GM23338 (cell line): ENCODE measurements at regions not wholly inside any gene's neighbourhood (a gene's known extent, or its start where the extent isn't known, plus 50 kb on each side); places are given as distances from the start of the nearest gene placed in this dataset.

Source experiments
- CREB1 ChIP-seq: fragments of 250-450 bp; sonication (Bioruptor Pico); IDR thresholded peaks from 2 replicates; pipeline ENCODE4 v1.5.0; 2020; ENCODE audit warnings: low read depth, mild to moderate bottlenecking, moderate library complexity
- EZH2 ChIP-seq: fragments of 200-600 bp; sonication (generic); IDR thresholded peaks from one replicate; pipeline ENCODE4 v1.8.0; 2017; ENCODE audit warnings: antibody characterized with exemption, mild to moderate bottlenecking, low read depth; ENCODE audit not compliant: unreplicated experiment
- EZH2phosphoT487 ChIP-seq: fragments of 200-600 bp; sonication (generic); IDR thresholded peaks from one replicate; pipeline ENCODE4 v1.8.1; 2018; ENCODE audit warnings: antibody characterized with exemption; ENCODE audit not compliant: unreplicated experiment
- JUNB ChIP-seq: IDR thresholded peaks from one replicate; pipeline ENCODE4 v1.6.1; 2016; ENCODE audit warnings: antibody characterized with exemption; ENCODE audit not compliant: unreplicated experiment
- POLR2AphosphoS5 ChIP-seq: IDR thresholded peaks from 2 replicates; pipeline ENCODE4 v1.6.1; 2016; ENCODE audit warnings: antibody characterized with exemption, low read depth
- ZNF114 ChIP-seq: fragments of 250-450 bp; sonication (Bioruptor Pico); IDR thresholded peaks from 2 replicates; pipeline ENCODE4 v1.5.0; 2020; ENCODE audit warnings: mild to moderate bottlenecking, moderate library complexity
- ZNF331 ChIP-seq: fragments of 250-450 bp; sonication (Bioruptor Pico); IDR thresholded peaks from 2 replicates; pipeline ENCODE4 v1.5.0; 2020; ENCODE audit warnings: low read depth, mild to moderate bottlenecking, moderate library complexity
- TF ChIP-seq, protein P1 (sequence below): fragments of 250-450 bp; sonication (Bioruptor Pico); IDR thresholded peaks from 2 replicates; pipeline ENCODE4 v1.5.0; 2020; ENCODE audit warnings: mild to moderate bottlenecking, moderate library complexity
- TF ChIP-seq, protein P2 (sequence below): IDR thresholded peaks from one replicate; pipeline ENCODE4 v1.6.1; 2018; ENCODE audit warnings: antibody characterized with exemption; ENCODE audit not compliant: unreplicated experiment
- TF ChIP-seq, protein P3 (sequence below), 2 experiments: fragments of 200-600 bp in 1 of 2; sonication (generic) in 1 of 2; conservative IDR thresholded peaks; 2 replicates each; pipeline versions ENCODE4 v1.5.1 to v1.6.1; 2016 to 2017; ENCODE audit warnings: antibody characterized with exemption in 2 of 2, low read depth in 2 of 2, mild to moderate bottlenecking in 2 of 2, moderate library complexity in 1 of 2

DNA sequence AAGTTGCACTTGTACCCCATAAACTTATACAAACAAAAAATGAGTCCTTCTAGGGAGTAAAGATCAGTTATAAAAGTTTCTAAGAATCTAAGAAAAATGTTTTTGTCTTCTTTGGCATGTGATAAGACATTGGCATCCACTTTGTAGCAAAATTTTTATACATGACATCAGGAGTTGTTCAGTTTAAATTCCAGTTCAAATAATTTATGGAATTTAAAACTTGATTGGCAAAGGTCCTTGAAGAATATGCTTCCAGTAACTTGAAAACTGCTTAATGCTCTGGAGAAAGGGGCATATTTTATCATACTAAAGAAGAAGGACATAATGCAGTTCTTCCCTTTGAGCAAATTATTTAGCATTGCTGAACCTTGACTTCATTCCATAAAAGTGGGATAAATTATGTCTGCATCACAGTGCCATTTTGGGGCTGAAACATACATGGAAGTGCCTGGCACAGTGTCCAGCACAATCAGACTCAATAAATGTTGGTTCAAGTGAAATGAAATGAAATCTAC is 163.3 kb upstream of the IL15 start (continued):
- TF ChIP-seq, protein P1, sequence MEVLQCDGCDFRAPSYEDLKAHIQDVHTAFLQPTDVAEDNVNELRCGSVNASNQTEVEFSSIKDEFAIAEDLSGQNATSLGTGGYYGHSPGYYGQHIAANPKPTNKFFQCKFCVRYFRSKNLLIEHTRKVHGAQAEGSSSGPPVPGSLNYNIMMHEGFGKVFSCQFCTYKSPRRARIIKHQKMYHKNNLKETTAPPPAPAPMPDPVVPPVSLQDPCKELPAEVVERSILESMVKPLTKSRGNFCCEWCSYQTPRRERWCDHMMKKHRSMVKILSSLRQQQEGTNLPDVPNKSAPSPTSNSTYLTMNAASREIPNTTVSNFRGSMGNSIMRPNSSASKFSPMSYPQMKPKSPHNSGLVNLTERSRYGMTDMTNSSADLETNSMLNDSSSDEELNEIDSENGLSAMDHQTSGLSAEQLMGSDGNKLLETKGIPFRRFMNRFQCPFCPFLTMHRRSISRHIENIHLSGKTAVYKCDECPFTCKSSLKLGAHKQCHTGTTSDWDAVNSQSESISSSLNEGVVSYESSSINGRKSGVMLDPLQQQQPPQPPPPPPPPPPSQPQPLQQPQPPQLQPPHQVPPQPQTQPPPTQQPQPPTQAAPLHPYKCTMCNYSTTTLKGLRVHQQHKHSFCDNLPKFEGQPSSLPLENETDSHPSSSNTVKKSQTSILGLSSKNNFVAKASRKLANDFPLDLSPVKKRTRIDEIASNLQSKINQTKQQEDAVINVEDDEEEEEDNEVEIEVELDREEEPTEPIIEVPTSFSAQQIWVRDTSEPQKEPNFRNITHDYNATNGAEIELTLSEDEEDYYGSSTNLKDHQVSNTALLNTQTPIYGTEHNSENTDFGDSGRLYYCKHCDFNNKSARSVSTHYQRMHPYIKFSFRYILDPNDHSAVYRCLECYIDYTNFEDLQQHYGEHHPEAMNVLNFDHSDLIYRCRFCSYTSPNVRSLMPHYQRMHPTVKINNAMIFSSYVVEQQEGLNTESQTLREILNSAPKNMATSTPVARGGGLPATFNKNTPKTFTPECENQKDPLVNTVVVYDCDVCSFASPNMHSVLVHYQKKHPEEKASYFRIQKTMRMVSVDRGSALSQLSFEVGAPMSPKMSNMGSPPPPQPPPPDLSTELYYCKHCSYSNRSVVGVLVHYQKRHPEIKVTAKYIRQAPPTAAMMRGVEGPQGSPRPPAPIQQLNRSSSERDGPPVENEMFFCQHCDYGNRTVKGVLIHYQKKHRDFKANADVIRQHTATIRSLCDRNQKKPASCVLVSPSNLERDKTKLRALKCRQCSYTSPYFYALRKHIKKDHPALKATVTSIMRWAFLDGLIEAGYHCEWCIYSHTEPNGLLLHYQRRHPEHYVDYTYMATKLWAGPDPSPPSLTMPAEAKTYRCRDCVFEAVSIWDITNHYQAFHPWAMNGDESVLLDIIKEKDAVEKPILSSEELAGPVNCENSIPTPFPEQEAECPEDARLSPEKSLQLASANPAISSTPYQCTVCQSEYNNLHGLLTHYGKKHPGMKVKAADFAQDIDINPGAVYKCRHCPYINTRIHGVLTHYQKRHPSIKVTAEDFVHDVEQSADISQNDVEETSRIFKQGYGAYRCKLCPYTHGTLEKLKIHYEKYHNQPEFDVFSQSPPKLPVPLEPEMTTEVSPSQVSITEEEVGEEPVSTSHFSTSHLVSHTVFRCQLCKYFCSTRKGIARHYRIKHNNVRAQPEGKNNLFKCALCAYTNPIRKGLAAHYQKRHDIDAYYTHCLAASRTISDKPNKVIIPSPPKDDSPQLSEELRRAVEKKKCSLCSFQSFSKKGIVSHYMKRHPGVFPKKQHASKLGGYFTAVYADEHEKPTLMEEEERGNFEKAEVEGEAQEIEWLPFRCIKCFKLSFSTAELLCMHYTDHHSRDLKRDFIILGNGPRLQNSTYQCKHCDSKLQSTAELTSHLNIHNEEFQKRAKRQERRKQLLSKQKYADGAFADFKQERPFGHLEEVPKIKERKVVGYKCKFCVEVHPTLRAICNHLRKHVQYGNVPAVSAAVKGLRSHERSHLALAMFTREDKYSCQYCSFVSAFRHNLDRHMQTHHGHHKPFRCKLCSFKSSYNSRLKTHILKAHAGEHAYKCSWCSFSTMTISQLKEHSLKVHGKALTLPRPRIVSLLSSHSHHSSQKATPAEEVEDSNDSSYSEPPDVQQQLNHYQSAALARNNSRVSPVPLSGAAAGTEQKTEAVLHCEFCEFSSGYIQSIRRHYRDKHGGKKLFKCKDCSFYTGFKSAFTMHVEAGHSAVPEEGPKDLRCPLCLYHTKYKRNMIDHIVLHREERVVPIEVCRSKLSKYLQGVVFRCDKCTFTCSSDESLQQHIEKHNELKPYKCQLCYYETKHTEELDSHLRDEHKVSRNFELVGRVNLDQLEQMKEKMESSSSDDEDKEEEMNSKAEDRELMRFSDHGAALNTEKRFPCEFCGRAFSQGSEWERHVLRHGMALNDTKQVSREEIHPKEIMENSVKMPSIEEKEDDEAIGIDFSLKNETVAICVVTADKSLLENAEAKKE (CRISPR knock-in tag): no peak
- TF ChIP-seq EZH2phosphoT487: no peak
- no peak for TF ChIP-seq ZNF114 (CRISPR knock-in tag)
- no peak for TF ChIP-seq EZH2
- no peak for TF ChIP-seq JUNB
- no peak for TF ChIP-seq POLR2AphosphoS5
- TF ChIP-seq, protein P2, sequence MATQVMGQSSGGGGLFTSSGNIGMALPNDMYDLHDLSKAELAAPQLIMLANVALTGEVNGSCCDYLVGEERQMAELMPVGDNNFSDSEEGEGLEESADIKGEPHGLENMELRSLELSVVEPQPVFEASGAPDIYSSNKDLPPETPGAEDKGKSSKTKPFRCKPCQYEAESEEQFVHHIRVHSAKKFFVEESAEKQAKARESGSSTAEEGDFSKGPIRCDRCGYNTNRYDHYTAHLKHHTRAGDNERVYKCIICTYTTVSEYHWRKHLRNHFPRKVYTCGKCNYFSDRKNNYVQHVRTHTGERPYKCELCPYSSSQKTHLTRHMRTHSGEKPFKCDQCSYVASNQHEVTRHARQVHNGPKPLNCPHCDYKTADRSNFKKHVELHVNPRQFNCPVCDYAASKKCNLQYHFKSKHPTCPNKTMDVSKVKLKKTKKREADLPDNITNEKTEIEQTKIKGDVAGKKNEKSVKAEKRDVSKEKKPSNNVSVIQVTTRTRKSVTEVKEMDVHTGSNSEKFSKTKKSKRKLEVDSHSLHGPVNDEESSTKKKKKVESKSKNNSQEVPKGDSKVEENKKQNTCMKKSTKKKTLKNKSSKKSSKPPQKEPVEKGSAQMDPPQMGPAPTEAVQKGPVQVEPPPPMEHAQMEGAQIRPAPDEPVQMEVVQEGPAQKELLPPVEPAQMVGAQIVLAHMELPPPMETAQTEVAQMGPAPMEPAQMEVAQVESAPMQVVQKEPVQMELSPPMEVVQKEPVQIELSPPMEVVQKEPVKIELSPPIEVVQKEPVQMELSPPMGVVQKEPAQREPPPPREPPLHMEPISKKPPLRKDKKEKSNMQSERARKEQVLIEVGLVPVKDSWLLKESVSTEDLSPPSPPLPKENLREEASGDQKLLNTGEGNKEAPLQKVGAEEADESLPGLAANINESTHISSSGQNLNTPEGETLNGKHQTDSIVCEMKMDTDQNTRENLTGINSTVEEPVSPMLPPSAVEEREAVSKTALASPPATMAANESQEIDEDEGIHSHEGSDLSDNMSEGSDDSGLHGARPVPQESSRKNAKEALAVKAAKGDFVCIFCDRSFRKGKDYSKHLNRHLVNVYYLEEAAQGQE: no peak
- no peak for TF ChIP-seq ZNF331 (CRISPR knock-in tag)
- TF ChIP-seq, protein P3, sequence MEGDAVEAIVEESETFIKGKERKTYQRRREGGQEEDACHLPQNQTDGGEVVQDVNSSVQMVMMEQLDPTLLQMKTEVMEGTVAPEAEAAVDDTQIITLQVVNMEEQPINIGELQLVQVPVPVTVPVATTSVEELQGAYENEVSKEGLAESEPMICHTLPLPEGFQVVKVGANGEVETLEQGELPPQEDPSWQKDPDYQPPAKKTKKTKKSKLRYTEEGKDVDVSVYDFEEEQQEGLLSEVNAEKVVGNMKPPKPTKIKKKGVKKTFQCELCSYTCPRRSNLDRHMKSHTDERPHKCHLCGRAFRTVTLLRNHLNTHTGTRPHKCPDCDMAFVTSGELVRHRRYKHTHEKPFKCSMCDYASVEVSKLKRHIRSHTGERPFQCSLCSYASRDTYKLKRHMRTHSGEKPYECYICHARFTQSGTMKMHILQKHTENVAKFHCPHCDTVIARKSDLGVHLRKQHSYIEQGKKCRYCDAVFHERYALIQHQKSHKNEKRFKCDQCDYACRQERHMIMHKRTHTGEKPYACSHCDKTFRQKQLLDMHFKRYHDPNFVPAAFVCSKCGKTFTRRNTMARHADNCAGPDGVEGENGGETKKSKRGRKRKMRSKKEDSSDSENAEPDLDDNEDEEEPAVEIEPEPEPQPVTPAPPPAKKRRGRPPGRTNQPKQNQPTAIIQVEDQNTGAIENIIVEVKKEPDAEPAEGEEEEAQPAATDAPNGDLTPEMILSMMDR (conservative IDR thresholded peaks at IDR 0.05; ENCODE audit: low read depth in 2 of 2): no peak
- TF ChIP-seq CREB1 (CRISPR knock-in tag): no peak
